ENCODE measurements at regions not wholly inside any gene's neighbourhood (a gene's known extent, or its start where the extent isn't known, plus 50 kb on each side); places are given as distances from the start of the nearest gene placed in this dataset.
"Not testable (repeated sequence)": the region's sequence is repeated elsewhere in the genome, so short reads cannot be mapped to it uniquely, and the experiment has no call there.

DNA sequence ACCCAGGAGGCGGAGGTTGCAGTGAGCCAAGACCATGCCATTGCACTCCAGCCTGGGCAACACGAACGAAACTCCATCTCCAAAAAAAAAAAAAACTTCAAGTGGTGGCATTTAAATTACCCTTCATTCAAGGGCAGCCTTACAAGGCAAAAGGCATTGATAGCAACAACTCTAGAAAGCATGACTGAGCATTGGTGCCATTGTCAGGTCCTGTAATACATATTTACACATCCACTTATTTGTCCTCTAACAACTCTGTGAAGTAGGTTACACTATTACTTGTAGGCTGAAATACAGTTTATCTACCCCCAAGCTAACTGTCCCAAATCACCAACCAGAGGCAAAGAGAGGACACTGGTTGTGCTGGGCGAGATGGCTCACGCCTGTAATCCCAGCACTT, 52.7 kb upstream of the LARP1 start:
- DNase-seq, result no peak

DNA sequence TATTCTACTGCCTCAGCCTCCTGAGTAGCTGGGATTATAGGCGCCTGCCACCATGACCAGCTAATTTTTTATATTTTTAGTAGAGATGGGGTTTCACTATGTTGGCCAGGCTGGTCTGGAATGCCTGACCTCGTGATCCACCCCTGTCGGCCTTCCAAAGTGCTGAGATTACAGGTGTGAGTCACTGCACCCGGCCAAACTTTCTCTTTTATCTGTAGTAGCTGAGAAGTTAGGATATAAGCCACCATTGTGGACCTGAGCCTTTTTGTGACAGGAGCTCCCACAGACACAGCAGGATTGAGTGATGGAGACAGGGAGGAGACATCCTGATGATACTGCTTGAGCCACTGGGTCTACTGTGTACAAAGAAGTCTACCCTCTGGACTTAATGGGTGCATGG, 53.5 kb upstream of the LARP1 start:
- DNase-seq, result not testable (repeated sequence)

DNA sequence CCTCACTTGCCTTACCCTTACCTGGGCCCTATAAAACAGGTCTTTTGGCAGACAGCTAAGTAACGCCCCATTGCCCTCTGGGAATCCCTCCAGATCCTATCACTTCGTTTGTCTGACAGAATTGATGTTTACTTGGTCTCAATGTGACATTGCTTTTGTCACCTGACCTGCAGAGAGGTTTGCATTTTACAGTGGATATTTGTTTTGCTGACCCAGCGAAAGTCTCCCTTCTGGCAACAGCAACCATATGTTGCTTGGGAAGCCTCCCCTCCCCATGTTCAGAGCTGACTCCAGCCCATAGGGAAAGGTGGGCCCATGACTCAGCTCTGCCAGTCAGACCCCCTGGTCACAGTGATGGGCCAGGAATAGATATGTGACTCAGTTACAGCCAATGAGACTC, 54.0 kb upstream of the LARP1 start:
- no peak for DNase-seq

DNA sequence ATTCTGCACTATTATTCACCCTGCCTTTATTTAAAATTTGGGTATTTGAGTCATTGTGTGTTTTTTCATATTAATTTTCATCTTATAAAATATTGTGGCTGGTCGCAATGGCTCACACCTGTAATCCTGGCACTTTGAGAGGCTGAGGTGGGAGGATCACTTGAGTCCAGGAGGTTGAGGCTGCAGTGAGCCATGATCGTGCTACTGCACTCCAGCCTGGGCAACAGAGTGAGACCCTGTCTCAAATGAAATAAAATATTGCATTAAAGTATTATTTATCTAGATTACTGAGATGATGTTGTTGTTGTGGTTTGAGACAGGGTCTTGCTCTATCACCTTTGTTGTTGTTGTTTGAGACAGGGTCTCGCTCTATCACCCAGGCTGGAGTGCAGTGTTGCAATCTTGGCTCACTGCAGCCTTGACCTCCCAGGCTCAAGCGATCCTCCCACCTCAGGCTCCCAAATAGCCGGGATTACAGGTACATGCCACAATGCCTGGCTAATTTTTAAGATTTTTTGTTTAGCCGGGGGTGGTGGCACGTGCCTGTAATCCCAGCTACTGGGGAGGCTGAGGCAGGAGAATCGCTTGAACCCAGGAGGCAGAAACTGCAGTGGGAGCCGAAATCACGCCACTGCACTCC, 54.8 kb upstream of the LARP1 start:
- DNase-seq, result not testable (repeated sequence)

DNA sequence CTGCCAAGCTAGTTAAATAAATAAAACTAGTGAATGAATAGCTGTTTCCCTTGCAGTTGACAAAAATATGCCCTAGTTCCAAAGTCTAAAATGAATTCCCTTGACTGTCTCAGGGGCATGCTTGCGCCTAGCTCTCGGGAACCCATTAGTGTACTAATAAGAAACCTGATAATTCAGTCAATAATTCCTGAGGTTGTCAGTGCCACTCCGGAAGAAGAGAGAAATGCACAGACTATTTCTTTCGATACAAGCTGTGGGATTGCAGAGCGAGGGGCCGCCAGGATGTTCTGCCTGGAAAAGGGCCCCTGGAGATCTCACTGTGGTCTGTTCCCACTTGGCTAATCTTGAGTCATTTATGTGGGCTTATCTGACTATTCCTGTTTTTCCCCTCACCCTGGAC, 56.4 kb upstream of the LARP1 start:
- no peak for DNase-seq

DNA sequence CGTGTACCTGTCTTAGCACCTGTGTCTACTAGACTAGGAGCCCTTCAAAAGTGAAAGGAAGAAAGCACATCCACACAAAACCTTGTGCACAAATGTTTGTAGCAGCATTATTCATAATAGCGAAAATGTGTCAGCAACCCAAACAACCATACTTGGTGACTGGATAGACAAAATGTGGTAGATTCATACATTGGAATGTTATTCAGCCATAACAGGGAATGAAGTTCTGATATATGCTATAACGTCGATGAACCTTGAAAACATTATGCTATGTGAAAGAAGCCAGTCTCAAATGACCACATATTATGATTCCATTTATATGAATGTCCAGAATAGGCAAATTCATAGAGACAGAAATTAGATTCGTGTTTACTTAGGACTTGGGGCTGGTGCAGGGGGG, 57.8 kb upstream of the LARP1 start:
- no peak for DNase-seq

DNA sequence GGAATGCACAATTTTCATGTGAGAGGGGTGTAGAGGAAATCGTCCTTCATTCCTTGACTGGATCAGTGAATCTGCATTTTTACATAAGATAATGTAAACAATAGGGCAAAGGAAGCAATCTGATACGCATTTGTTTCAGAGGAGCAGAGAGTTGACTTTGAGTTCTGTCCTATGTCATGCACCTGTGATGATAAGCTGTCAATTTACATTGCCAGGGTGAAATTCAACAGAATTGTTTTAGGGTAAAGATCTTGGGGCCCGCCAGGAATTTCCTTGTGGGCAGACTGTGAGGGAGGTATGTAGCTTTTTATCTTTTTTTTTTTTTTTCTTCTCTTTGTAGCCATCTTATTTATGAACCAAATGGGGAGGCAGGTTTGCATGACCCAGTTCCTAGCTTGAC, 58.3 kb upstream of the LARP1 start:
- DNase-seq, result no peak

DNA sequence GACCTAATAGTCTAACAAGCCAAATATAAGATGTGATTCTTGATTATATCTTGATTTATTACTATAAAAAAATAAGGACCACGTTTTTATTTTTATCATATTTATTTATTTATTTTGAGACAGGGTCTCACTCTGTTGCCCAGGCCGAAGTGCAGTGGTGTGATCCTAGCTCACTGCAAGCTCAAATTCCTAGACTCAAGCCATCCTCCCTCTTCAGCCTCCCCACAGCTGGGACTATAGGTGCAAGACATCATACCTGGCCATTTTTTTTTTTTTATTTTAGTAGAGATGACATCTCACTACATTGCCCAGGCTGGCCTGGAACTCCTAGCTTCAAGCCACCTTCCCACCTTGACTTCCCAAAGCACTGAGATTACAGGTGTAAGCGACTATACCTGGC, 61.0 kb upstream of the LARP1 start:
- DNase-seq, result no peak

DNA sequence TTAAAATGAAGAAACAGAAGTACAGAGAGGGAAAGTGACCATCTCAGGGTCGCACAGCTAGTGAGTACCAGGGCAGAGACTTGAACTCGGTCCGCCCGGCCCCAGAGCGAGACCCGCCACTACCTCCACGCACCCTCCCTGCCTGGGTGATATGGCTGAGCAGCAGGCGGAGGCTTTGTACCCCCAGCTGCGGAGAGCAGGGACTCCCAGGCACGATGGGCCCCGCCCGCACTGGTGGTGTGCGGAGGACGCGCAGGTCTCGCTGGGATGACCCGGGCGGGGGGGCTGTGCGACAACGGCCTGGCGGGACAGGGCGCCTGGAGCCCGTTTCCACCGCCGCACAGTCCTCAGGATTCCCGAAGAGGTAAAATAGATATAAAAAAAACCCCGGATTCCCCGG, 64.7 kb upstream of the LARP1 start:
- DNase-seq, result no peak

DNA sequence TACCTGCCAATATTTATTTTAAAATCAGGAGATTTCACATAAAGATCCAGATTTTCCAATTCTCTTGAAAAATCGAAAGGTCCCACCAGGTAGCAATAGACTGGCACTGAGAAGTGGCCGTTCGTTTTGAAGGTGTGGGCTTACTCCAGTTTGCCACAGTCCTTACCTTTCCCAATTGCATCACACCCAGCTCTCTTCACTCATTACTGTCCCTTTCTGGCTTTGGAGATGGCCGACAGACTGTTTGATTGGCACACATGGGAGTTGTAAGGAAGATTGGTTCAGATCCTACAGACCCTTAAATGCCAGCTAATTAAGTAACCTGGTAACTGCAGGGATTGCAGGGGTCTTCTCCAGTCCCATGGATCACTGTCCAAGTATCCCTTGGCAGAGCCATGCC, 68.7 kb upstream of the LARP1 start:
- DNase-seq, result no peak

DNA sequence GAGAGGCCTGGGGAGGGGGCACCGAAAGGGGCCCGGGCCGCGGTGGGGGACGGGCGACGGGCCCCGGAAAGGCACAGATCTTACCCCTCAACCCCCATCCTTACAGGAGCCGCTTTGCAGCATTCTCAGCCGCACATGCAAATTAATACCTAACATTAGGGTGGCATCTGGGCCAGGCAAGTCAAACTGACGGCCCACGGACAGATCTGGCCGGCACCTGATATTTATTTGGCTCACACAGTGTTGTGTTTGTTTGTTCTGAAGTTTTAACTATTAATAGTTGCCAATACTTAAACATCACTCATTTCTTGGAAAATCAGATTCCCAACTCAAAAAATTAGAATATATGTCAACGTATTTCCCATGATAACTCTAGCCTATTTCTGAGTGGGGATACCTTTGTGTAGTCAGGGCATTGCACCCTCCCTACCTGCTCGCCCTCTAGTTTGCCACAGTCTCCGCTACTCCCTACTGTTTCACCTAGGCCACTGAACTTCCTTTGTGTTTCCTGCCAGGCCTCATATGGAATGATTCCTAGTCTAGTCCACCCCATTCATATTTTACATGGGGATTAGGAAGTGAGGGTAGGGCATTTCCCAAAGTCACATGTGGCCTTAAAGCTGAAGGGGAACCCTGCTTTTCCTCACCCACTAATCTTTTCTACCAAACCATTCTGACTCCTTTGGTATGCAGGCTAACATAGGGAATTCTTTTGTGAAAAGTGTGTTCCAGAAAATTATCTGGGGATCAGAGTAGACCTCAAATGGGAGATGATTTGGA, 71.9 kb upstream of the LARP1 start:
- no peak for DNase-seq

DNA sequence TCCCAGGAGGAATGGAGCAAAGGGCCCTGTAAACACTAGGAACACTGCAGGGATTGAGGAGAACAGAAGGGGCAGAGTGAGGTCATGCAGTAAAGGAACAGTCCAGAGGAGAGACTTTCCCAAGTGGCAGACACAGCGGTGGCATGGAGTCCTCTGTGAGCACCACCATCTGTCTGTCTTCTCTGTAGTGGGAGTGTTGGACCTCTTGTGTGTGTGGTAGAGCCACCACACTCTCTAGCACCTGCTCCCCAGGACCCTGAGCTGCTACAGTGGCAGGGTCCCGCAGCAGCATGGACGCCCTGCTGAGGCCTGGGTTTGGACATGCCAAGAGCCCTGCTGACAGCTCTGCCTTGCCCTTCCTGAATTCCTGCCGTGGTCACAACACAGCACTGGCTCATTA, 75.7 kb upstream of the LARP1 start:
- DNase-seq, result no peak

DNA sequence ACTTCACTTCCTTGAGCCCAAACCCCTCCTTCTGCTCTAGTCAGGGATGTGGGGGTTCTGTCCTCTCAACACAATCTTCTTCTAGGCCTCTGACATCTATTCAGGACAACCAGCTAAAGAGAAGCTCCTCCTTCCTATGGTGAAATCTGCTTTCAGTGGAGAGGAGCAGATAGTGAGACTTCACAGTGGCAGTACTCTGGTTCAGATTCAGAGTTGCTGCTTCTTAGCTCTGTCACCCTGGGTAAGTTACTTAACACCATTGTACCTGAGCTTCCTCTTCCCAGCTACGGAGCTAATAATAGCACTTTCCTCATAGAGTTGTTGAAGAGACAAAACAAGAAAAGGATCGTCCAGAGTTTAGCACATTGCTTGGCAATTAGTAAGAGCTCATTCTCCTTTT, 77.3 kb upstream of the LARP1 start:
- no peak for DNase-seq

DNA sequence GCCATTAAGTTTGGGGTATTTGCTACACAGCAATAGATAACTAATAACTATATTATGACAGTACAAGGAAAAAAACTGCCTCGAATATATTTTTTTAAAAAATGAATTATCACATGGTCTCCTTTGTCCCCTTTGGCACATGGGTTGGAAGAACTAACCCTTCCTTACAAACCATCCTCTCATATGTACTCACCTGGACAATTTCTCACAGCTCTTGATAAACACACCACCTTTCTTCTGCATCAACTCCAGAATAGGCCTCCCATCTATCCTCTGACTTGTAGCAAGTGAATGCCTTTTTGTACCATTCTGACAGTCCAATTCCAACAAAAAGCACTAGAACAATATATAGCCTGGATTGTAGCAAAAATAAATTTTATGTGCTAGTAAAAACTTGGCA, 78.7 kb upstream of the LARP1 start:
- no peak for DNase-seq

DNA sequence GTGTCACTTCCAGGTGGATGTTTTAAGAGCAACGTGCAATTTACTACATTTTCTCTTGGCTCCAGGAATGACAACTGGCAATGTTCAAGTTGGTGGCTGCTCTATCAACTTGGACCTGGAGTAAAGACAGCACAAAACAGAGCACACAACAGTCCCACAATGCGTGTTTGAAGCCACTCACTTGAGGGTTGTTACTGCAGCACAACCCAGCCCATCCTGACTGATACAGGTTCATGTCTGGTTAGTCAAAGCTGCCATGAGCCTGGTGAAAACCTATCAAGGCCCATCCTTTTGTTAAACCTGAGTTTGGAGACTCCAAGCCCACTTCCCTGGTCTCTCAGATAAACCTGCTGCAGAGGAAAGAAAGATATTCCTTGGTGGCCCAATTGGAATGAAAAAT, 81.1 kb upstream of the LARP1 start:
- DNase-seq, result no peak

DNA sequence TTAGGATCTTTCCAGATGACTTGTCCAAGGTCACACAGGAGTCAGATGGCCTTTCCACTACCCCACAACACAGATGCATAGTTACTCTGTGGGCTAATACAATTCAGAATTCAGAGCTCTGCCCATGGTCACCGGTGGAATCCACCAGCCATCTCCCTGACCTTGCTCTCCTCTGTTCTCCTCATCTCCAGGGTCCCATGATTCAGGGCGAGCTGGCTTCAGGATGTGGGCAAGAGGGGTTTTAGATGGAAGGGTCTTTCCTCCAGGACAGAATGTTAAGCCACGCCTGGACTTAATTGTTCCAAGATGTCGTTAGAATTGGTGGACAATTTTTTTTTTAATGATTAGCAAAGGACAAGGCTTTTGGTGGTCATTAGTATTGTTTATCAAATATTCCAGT, 81.7 kb upstream of the LARP1 start:
- no peak for DNase-seq

DNA sequence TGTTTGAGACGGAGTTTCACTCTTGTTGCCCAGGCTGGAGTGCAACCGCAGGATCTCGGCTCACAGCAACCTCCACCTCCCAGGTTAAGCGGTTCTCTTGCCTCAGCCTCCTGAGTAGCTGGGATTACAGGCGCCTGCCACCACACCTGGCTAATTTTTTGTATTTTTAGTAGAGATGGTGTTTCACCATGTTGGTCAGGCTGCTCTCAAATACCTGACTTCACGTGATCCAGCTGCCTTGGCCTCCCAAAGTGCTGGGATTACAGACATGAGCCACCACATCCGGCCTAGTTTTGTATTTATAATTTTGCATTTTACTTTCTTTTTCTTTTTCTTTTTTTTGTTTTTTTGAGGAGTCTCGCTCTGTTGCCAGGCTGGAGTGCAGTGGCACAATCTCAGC, 85.3 kb upstream of the LARP1 start:
- not testable (repeated sequence) for DNase-seq

DNA sequence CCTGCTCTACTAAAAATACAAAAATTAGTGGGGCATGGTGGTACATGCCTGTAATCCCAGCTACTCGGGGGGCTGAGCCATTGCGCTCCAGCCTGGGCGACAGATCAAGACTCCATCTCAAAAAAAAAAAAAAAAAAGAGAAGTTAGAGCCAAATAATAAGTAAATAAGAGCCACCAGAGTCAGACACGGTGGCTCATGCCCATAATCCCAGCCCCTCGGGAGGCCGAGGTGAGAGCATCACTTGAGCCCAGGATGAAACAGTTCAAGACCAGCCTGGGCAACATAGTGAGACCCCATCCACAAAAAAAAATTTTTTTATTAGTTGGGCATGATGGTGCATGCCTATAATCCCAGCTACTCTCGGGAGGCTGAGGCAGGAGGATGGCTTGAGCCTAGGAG, 85.8 kb upstream of the LARP1 start:
- no peak for DNase-seq

DNA sequence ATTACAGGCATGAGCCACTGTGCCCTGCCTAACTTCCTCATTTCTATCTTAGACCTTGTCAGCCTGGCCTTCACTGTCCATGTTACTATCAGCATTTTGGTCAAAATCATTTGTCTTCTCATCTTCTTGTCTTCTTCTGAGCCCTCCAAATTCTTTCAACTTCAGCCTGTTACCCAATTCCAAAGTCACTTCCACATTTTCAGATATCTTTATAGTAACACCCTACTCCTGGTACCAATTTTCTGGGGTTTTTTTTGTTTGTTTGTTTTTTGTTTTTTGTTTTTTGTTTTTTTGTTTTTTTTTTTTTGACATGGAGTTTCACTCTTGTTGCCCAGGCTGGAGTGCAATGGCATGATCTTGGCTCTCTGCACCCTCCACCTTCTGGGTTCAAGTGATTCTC, 90.3 kb upstream of the LARP1 start:
- DNase-seq, result no peak

DNA sequence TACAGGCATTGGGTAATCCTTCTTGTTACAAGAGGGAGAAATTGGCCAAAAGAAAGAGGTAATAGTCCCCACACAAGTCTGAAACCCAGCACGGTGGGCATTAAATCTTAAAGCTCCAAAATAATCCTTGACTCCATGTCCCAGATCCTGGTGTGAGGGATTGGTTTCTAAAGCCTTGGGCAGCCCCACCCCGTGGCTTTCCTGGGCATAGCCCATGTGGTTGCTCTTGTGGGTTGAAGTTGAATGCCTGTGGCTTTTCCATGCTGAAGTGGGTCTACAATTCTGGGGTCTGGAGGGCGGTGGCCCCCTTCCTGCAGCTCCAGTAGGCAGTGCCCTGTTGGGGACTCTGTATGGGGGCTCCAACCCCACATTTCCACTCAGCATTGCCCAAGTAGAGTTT, 91.8 kb upstream of the LARP1 start:
- no peak for DNase-seq

DNA sequence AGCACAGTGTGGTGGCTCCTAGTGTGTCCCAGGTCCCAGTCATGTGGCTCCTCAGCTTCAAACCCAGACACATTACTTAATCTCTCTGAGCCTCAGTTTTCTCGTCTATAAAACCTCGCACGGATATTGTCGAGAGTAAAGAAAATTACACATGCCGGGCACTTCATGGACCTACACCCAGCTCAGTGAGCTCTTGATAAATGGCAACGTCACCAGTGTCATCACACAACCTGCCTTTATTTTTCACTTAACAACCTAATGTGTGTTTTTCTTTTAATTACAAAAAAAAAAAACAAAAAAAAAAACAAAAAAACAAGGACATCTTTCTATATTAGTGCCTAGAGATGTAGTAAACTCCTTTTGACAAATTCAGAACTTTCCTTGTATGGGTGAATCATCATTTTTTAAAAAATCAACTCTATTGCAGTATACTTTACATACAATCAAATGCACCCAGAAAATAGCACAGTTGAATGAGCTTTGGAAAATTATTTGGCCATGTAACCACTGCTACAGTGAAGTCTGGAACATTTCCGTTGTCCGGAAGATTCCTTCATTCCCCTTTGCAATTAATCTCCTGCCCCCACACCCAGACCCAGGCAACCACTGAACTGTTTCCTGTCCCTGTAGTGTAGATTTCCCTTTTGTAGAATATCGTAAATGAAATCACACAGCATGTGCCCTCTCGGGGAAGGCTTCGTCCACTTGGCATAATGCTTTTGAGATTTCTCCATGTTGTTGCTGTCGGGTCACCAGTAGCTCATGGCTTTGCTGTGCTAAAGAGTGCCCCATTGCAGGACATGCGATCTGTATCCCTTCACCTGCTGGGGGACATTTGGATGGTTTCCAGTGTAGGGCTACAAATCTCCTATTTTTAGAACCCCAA, 100.4 kb upstream of the LARP1 start:
- DNase-seq, result no peak

DNA sequence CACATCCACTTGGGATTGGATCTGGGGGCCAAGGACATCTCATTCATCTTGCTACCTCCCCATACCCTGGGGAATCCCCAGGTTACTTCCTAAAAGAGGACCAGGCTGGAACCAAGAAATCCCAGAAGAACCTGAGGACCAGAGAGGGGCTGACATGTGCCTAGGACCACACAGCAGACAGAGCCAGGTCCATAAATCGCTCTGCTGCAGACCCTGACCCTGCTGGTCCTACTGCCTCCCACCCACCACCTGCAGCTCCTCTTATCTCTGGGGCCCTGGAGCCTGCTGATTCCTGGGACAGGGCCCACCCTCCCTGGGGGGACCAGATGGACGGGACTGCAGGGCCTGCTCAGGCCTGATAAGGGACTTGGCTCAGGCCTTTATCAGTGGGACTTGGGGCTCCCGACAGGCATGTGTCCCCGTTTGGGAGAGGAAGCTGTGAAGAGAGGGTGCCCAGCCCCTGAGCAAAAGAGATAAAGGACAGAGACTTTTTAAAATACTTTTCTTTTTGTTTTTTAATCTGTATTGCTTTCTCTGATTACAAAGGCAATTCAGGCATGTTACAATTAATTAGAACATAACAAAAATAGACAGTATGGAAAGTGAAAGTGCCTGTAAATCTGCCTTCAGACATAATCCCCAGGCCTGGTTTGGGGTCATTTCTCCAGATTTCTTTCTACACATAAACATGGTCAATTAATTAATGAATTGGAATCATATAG, 101.3 kb upstream of the LARP1 start:
- DNase-seq, result no peak

DNA sequence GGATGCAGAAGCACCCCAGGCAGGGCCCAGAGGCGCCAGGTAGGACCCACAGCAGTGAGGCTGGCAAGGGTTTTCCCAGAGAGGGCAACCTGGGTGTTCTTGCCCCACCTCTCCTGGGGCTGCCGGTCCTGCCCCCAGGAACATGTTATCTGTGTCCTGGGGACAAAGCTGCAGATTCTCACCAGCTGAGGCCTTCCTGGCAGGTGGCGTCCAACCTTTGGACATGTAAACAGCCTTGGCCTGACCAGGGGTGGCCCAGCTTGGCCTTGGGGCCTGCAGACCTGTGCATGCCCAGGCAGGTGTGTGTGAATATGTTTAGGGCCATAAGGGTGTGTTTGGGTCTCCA, 101.8 kb upstream of the LARP1 start:
- no peak for DNase-seq
